Aorta (tissue), 5 donors: ENCODE measurements at regions not wholly inside any gene's neighbourhood (a gene's known extent, or its start where the extent isn't known, plus 50 kb on each side); places are given as distances from the start of the nearest gene placed in this dataset.
A peak's percentile ranks its signal among the peaks of the same experiment; 100 is the strongest.

ENCODE experiments used
- ATAC-seq: fragments of 200-7000 bp; cut with Tn5 transposase; one replicate; pipeline ENCODE4 v1.9.1; 2022; ENCODE audit warnings: moderate library complexity; ENCODE audit not compliant: low FRiP score
- DNase-seq, 2 donors: peaks; one replicate each; pipeline ENCODE4 v3.0.0-alpha.2; 2020
- H3K27ac ChIP-seq, 2 donors: one replicate each; pipeline ENCODE4 v1.5.1; 2013; ENCODE audit warnings: low read length in 2 of 2, mild to moderate bottlenecking in 2 of 2, moderate library complexity in 2 of 2, control low read depth in 1 of 2, inconsistent platforms in 1 of 2, low read depth in 1 of 2
- H3K27me3 ChIP-seq, 2 donors: one replicate each; pipeline ENCODE4 v1.6.1; 2013; ENCODE audit warnings: control low read depth in 1 of 2, low read length in 1 of 2, mild to moderate bottlenecking in 1 of 2, moderate library complexity in 1 of 2; ENCODE audit not compliant: insufficient read depth in 2 of 2, control insufficient read depth in 1 of 2
- H3K36me3 ChIP-seq, 2 donors: one replicate each; pipeline ENCODE4 v1.6.1; 2013; ENCODE audit warnings: control low read depth in 1 of 2, low read length in 1 of 2, mild to moderate bottlenecking in 1 of 2; ENCODE audit not compliant: insufficient read depth in 2 of 2, control insufficient read depth in 1 of 2
- H3K4me1 ChIP-seq, 2 donors: one replicate each; pipeline ENCODE4 v1.6.1; 2013; ENCODE audit warnings: low read length in 2 of 2, control low read depth in 1 of 2, mild to moderate bottlenecking in 1 of 2, moderate library complexity in 1 of 2; ENCODE audit not compliant: insufficient read depth in 2 of 2, control insufficient read depth in 1 of 2
- H3K4me3 ChIP-seq, 2 donors: one replicate each; pipeline ENCODE4 v1.5.1; 2013; ENCODE audit warnings: low read length in 2 of 2, control low read depth in 1 of 2, mild to moderate bottlenecking in 1 of 2
- H3K9me3 ChIP-seq: one replicate; pipeline ENCODE4 v1.6.1; 2013; ENCODE audit warnings: mild to moderate bottlenecking, low read length; ENCODE audit not compliant: control insufficient read depth
- WGBS, 2 donors: extraction: QIAGEN DNeasy Blood & Tissue Kit; methylation state at CpG; one replicate each; pipeline ENCODE4 v1.1.7; 2013; 5-methylcytosine and 5-hydroxymethylcytosine counted together
- intact Hi-C, 2 donors: fragments of 100-400 bp; cut with DNase I; formaldehyde crosslinking; loops; one replicate each; pipeline versions ENCODE4 v1.14.2 to v1.15.0; 2022
- donor health status: healthy with polysubstance abuse.
- donor health status: Bipolar disorder and iron deficiency.
- donor health status: DM: no; HTN: no; CAD: no.
- donor health status: DM: no; HTN: no; CAD: no.
- donor health status: DM: yes; HTN: yes; CAD: no.

GRCh38 chr10:71049994-71050393 is 161.6 kb upstream of the PCBD1 start:
- WGBS, 2 donors = 92 to 95% methylated on average over 6 of the region's 6 CpGs

GRCh38 chr10:71052076-71052660 is 160.2 kb upstream of the UNC5B start:
- intact Hi-C loops = no loop called here
- Histone ChIP-seq H3K27me3 (no peaks in the 10 kb centered on the region), H3K27ac (no peak overlapping the region), H3K4me3 (no peak overlapping the region), H3K4me1 (no peaks in the 10 kb centered on the region), H3K9me3 (no peaks in the 10 kb centered on the region), H3K36me3 (no peaks in the 10 kb centered on the region)
- DNase-seq (no peak), ATAC-seq (no peak)
- WGBS, 2 donors = 71 to 73% methylated on average over 9 of the region's 9 CpGs

More at GRCh38 chr10:71049994-71050393, 161.6 kb upstream of the PCBD1 start:
- Histone ChIP-seq H3K36me3 (no peaks in the 10 kb centered on the region), H3K27ac (no peak overlapping the region), H3K4me1 (no peaks in the 10 kb centered on the region), H3K9me3 (no peaks in the 10 kb centered on the region), H3K4me3 (no peak overlapping the region), H3K27me3 (no peaks in the 10 kb centered on the region)
- intact Hi-C loops = no loop called here
- DNase-seq = no peak
- ATAC-seq = no peak

GRCh38 chr10:71052708-71053107 is 159.7 kb upstream of the UNC5B start:
- WGBS, 2 donors = 92 to 93% methylated on average over 4 of the region's 4 CpGs
- Histone ChIP-seq H3K9me3 (no peaks in the 10 kb centered on the region), H3K36me3 (no peaks in the 10 kb centered on the region), H3K4me3 (no peak overlapping the region), H3K4me1 (no peaks in the 10 kb centered on the region), H3K27me3 (no peaks in the 10 kb centered on the region), H3K27ac (no peak overlapping the region)
- ATAC-seq (no peak), DNase-seq (no peak)
- intact Hi-C loops = no loop called here

- Histone ChIP-seq H3K27ac (no peak overlapping the region), H3K4me3 (no peak overlapping the region), H3K36me3 (no peaks in the 10 kb centered on the region), H3K4me1 (no peaks in the 10 kb centered on the region), H3K27me3 (no peaks in the 10 kb centered on the region), H3K9me3 (no peaks in the 10 kb centered on the region)
- DNase-seq (no peak), ATAC-seq (peak; percentile 15)
- intact Hi-C loops = no loop called here
- WGBS, 2 donors = 91 to 93% methylated on average over 10 of the region's 10 CpGs
These were observed 159.0 kb upstream of the UNC5B start for GRCh38 chr10:71053169-71053895.

DNA sequence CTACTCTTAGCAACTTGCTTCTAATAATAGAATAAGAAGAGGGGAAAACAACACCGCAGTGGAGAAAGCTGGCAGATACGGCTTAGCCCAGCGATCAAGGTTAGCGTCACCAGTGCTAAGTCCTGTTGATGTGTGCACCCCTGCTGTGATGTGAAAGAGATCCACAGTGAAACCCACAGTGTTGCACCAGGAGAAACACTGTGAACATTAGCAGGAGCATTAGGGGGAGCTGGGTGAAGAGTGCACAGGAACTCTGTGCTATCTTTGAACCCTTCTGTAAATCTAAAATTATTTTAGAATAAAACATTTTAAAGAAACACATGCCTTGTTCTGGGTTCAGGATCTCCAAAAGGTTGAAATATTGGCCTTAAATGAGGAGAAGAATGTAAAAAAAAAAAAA is 154.1 kb upstream of the UNC5B start:
- WGBS, 2 donors = 84 to 92% methylated on average over 4 of the region's 4 CpGs
- H3K4me3 ChIP-seq = no peak overlapping the region
- intact Hi-C loops = no loop called here
- DNase-seq (no peak), ATAC-seq (no peak)
- H3K27me3 ChIP-seq = no peaks in the 10 kb centered on the region
- H3K27ac ChIP-seq = no peak overlapping the region
- no peaks in the 10 kb centered on the region for H3K4me1 ChIP-seq
- no peaks in the 10 kb centered on the region for H3K9me3 ChIP-seq
- H3K36me3 ChIP-seq = no peaks in the 10 kb centered on the region

DNA sequence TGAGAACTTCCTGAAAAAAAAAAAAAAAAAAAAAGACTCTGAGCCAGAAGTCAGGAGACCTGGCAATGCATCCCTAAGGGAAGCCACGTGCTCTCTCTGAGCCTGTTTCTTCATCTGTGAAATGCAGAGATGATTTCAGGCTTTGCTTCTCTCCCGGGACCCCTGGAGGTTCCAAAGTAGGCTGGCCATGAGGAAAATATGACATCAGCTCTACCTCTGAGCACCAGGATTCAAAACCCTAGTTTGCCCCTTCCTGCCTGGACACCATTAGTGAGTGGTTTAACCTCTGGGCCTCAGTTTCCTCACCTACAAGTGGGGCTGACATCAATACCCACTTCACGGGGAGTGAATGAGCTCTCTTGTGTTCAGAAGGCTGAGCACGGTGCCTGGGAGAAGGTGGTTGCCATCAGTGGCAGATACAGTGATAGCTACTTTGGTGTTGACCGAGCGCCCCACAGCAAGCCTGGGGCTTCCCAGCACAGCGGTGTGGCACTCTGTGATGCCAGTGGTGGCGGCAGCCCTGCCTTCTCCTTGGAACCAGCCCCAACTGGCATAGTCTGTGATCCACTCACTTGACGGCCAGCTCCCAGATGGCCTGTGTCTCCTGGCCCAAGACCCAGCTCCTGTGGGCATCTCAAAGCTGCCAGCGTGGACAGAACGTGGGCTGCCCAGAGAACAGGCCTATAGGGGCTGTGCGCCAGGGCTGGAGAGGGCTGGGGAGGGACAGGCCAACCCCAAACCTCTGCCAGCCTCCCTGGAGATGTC is 153.1 kb upstream of the UNC5B start:
- DNase-seq (no peak), ATAC-seq (peak; percentile 67)
- no peaks in the 10 kb centered on the region for H3K36me3 ChIP-seq
- intact Hi-C loops = no loop called here
- no peaks in the 10 kb centered on the region for H3K4me1 ChIP-seq
- no peak overlapping the region for H3K4me3 ChIP-seq
- H3K27ac ChIP-seq = no peak overlapping the region
- WGBS, 2 donors = 21 to 23% methylated on average over 12 of the region's 12 CpGs
- no peaks in the 10 kb centered on the region for H3K9me3 ChIP-seq
- H3K27me3 ChIP-seq = no peaks in the 10 kb centered on the region

GRCh38 chr10:71059943-71060342 is 152.4 kb upstream of the UNC5B start:
- H3K36me3 ChIP-seq = no peaks in the 10 kb centered on the region
- DNase-seq (no peak), ATAC-seq (no peak)
- H3K27ac ChIP-seq = no peak overlapping the region
- H3K27me3 ChIP-seq = no peaks in the 10 kb centered on the region
- WGBS, 2 donors = 75 to 78% methylated on average over 16 of the region's 16 CpGs
- intact Hi-C loops = no loop called here
- no peaks in the 10 kb centered on the region for H3K9me3 ChIP-seq
- H3K4me1 ChIP-seq = no peaks in the 10 kb centered on the region
- H3K4me3 ChIP-seq = no peak overlapping the region

DNA sequence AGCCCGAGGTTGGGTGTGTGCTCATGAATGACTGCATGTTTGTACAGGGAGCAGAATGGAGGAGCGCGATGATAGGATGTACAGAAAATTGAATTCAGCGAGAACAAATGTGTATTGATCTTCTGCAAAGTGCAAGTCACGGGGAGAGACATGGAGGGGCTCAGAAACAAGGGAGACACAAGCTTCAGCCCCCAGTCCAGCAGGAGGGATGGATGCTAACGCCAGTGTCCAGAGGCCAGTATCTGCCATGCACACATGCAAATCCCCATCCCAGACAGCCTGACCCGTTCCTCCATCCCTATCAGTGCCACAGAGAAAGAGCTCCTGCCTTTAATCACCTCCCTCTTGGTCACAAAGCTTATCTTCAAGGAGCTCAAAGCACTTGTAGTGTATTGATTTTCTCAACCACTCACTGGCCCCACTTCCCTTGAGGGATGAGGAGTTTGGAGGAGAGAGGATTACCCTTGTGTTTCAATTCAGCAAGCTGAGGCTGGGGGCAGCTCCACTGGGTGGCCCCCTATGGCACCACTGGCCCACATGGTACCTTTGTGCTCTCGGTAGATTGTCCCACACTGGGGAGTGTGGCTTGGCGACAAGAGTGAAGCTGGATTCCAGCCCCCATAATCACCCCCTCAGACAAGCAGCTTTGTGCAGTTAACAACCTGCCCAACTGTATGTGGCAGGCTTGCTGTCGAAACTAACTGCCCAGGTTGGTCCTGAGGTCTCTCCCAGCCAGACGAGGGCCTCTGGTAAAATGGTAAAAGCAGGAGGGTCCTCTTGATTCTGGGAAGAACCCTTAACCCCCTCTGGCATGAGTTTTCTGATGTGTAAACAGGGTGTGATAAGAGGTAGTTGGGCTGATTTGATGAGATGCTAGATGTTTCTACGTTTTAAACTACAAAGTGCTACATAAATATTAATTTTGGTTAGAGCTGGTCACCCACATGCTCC is 151.6 kb upstream of the UNC5B start:
- Histone ChIP-seq H3K9me3 (no peaks in the 10 kb centered on the region), H3K27me3 (no peaks in the 10 kb centered on the region), H3K4me3 (no peak overlapping the region), H3K4me1 (no peaks in the 10 kb centered on the region), H3K36me3 (no peaks in the 10 kb centered on the region), H3K27ac (no peak overlapping the region)
- 87 to 92% methylated on average over 12 of the region's 12 CpGs for WGBS, 2 donors
- intact Hi-C loops = no loop called here
- ATAC-seq (no peak), DNase-seq (no peak)
